HepG2 (cell line): ENCODE measurements at regions not wholly inside any gene's neighbourhood (a gene's known extent, or its start where the extent isn't known, plus 50 kb on each side); places are given as distances from the start of the nearest gene placed in this dataset.

ENCODE experiments used
- ATAC-seq: fragments of 200-7000 bp; cut with Tn5 transposase; 3 replicates; pipeline ENCODE4 v1.9.1; 2020; ENCODE audit warnings: mild to moderate bottlenecking, moderate library complexity
- BruUV-seq: library from RNA; stranded (reverse); fragments of 400-500 nt; replicated peaks from 2 replicates; lab custom pipeline; 2021; lab: Mats Ljungman, UMichigan
- CTCF ChIA-PET: fragments of 300-600 bp; formaldehyde crosslinking; extraction: SDS; loops from one replicate; lab custom pipeline; 2021; ENCODE audit warnings: low total read pairs, inconsistent platforms, low intra/inter-chr PET ratio; lab: Yijun Ruan, JAX
- POLR2A ChIA-PET: fragments of 350-600 bp; sonication (Branson Sonifier 250); formaldehyde crosslinking; loops from one replicate; lab custom pipeline; 2020; ENCODE audit warnings: antibody characterized with exemption, inconsistent platforms; lab: Yijun Ruan, JAX
- DNase-seq: peaks from one replicate; pipeline ENCODE4 v3.0.0-alpha.2; 2015; ENCODE audit warnings: low spot score
- FAIRE-seq: peaks from 3 replicates; lab custom pipeline; 2011; peaks lifted over from hg19 to GRCh38; lab: Jason Lieb, UNC
- H2AFZ ChIP-seq: one replicate; pipeline ENCODE4 v1.6.1; 2011; ENCODE audit warnings: low read length, inconsistent platforms
- H3K27ac ChIP-seq: fragments of 300-600 bp; 3 replicates; pipeline ENCODE4 v1.8.0; 2011; ENCODE audit warnings: mixed run types, mild to moderate bottlenecking, mixed read lengths, low read length, inconsistent platforms; ENCODE audit not compliant: insufficient read depth; ENCODE audit errors: extremely low read length
- H3K27me3 ChIP-seq, 2 experiments: fragments of 200-600 bp in 1 of 2; 2 replicates in 1 of 2; 3 replicates in 1 of 2; pipeline versions ENCODE4 v1.6.0 to v1.8.0; 2011; ENCODE audit warnings: low read length in 2 of 2, mild to moderate bottlenecking in 2 of 2, moderate library complexity in 2 of 2, inconsistent platforms in 1 of 2; ENCODE audit not compliant: insufficient read depth in 2 of 2, control insufficient read depth in 1 of 2
- H3K36me3 ChIP-seq, 2 experiments: fragments of 200-600 bp in 1 of 2; replicated peaks in 1 of 2; 2 replicates in 1 of 2; 3 replicates in 1 of 2; pipeline versions ENCODE4 v1.5.1 to v1.8.0; 2011; ENCODE audit warnings: low read length in 2 of 2, inconsistent platforms in 1 of 2; ENCODE audit not compliant: insufficient read depth in 2 of 2, control insufficient read depth in 1 of 2
- H3K4me1 ChIP-seq: 2 replicates; pipeline ENCODE4 v1.5.1; 2012; ENCODE audit warnings: low read length, inconsistent platforms; ENCODE audit not compliant: insufficient read depth
- H3K4me2 ChIP-seq: 2 replicates; pipeline ENCODE4 v1.6.0; 2011; ENCODE audit warnings: low read depth, low read length, inconsistent platforms
- H3K4me3 ChIP-seq, 3 experiments: fragments of 200-600 bp in 1 of 3; sonication (generic), shearing (Covaris generic) in 1 of 3; replicated peaks in 1 of 3; 2 replicates each; pipeline ENCODE4 v1.5.1; 2011 to 2016; ENCODE audit warnings: low read length in 3 of 3, inconsistent platforms in 2 of 3, low read depth in 2 of 3, mild to moderate bottlenecking in 2 of 3, control low read depth in 1 of 3, mixed read lengths in 1 of 3; ENCODE audit not compliant: insufficient read depth in 1 of 3
- H3K79me2 ChIP-seq: one replicate; pipeline ENCODE4 v1.6.1; 2011; ENCODE audit warnings: low read length, inconsistent platforms; ENCODE audit not compliant: insufficient read depth
- H3K9ac ChIP-seq: 2 replicates; pipeline ENCODE4 v1.6.0; 2011; ENCODE audit warnings: mild to moderate bottlenecking, low read depth, low read length, inconsistent platforms; ENCODE audit not compliant: insufficient read depth
- H3K9me3 ChIP-seq: 2 replicates; pipeline ENCODE4 v1.5.1; 2012; ENCODE audit warnings: mild to moderate bottlenecking, low read length
- H4K20me1 ChIP-seq: 2 replicates; pipeline ENCODE4 v1.6.0; 2011; ENCODE audit warnings: inconsistent platforms, mild to moderate bottlenecking, low read length, moderate library complexity; ENCODE audit not compliant: insufficient read depth
- GABPB1 ChIP-seq: IDR thresholded peaks from 2 replicates; pipeline ENCODE4 v1.6.1; 2016; ENCODE audit warnings: mild to moderate bottlenecking, missing genetic modification reagents, moderate library complexity, missing compliant biosample characterization
- KAT2B ChIP-seq: fragments of 150-350 bp; IDR thresholded peaks from 2 replicates; pipeline ENCODE4 v1.6.1; 2014; ENCODE audit warnings: low read depth, low read length, borderline replicate concordance
- NFYB ChIP-seq: sonication (generic); formaldehyde crosslinking; IDR thresholded peaks from 2 replicates; pipeline ENCODE4 v1.4.0; 2020; ENCODE audit warnings: missing genetic modification reagents
- NR2F1 ChIP-seq, 2 experiments: fragments of 450-650 bp in 1 of 2; formaldehyde crosslinking in 1 of 2; IDR thresholded peaks; 2 replicates each; pipeline versions ENCODE4 v1.5.0 to v1.6.1; 2016 to 2020; ENCODE audit warnings: mild to moderate bottlenecking in 1 of 2, missing compliant biosample characterization in 1 of 2, missing genetic modification reagents in 1 of 2, moderate library complexity in 1 of 2
- RARG ChIP-seq: sonication (generic); formaldehyde crosslinking; IDR thresholded peaks from 2 replicates; pipeline ENCODE4 v1.4.0; 2020; ENCODE audit warnings: low read depth, mild to moderate bottlenecking, missing genetic modification reagents
- SIX1 ChIP-seq: sonication (generic); formaldehyde crosslinking; IDR thresholded peaks from 2 replicates; pipeline ENCODE4 v1.4.0; 2020; ENCODE audit warnings: missing genetic modification reagents, borderline replicate concordance
- SPEN ChIP-seq: sonication (generic); formaldehyde crosslinking; IDR thresholded peaks from 2 replicates; pipeline ENCODE4 v1.5.1; 2020; ENCODE audit warnings: low read depth, mild to moderate bottlenecking, missing genetic modification reagents
- ZEB1 ChIP-seq: IDR thresholded peaks from 2 replicates; pipeline ENCODE4 v1.6.1; 2012; ENCODE audit warnings: mild to moderate bottlenecking, low read depth, inconsistent platforms; ENCODE audit not compliant: insufficient replicate concordance
- ZNF121 ChIP-seq: sonication (generic); formaldehyde crosslinking; IDR thresholded peaks from 2 replicates; pipeline ENCODE4 v1.5.0; 2020; ENCODE audit warnings: mild to moderate bottlenecking, missing genetic modification reagents
- ZNF513 ChIP-seq: sonication (generic); formaldehyde crosslinking; conservative IDR thresholded peaks from 2 replicates; pipeline ENCODE4 v1.5.0; 2020; ENCODE audit warnings: missing genetic modification reagents
- ZNF766 ChIP-seq: sonication (generic); formaldehyde crosslinking; IDR thresholded peaks from 2 replicates; pipeline ENCODE4 v1.5.0; 2020; ENCODE audit warnings: missing genetic modification reagents, borderline replicate concordance
- WGBS: methylation state at CpG from one replicate; pipeline ENCODE4 v1.1.6; 2017; ENCODE audit warnings: low lambda C conversion rate; 5-methylcytosine and 5-hydroxymethylcytosine counted together
- in situ Hi-C: cut with HindIII; loops from 2 replicates; pipeline ENCODE4 v1.10.0; 2017; ENCODE audit warnings: low pct_unique_long_range_greater_than_20kb; ENCODE audit not compliant: extremely low pct_ligation_motif_present
- intact Hi-C: fragments of 100-400 bp; cut with micrococcal nuclease; formaldehyde crosslinking; loops from one replicate; pipeline ENCODE4 v1.10.0; 2022; ENCODE audit not compliant: unreplicated experiment

GRCh38 chr1:60560701-60561100, 487.1 kb upstream of the C1orf87 start:
- ChIA-PET POLR2A (no interaction called here), CTCF (no interaction called here)
- Histone ChIP-seq H4K20me1 (no peaks in the 10 kb centered on the region), H3K9ac (no peak overlapping the region), H3K9me3 (no peaks in the 10 kb centered on the region), H3K27ac (no peak overlapping the region), H3K27me3 (no peaks in the 10 kb centered on the region), H3K4me2 (no peak overlapping the region), H2AFZ (no peak overlapping the region), H3K36me3 (no peaks in the 10 kb centered on the region), H3K79me2 (no peaks in the 10 kb centered on the region), H3K4me3 (no peak overlapping the region), H3K4me1 (no peaks in the 10 kb centered on the region)
- intact Hi-C loops = no loop called here
- no TSS peak for BruUV-seq
- no peak for TF ChIP-seq SPEN (CRISPR knock-in tag)
- TF ChIP-seq NFYB (CRISPR knock-in tag) = no peak
- no peak for TF ChIP-seq ZNF513 (CRISPR knock-in tag)
- no peak for TF ChIP-seq ZNF766 (CRISPR knock-in tag)
- ATAC-seq (no peak), DNase-seq (no peak), FAIRE-seq (no peak)
- 62% methylated on average over 3 of the region's 3 CpGs for WGBS
- in situ Hi-C loops = no loop called here

GRCh38 chr1:60558236-60558635, 484.7 kb upstream of the C1orf87 start:
- no peaks in the 10 kb centered on the region for H3K79me2 ChIP-seq
- in situ Hi-C loops = no loop called here
- no peaks in the 10 kb centered on the region for H3K36me3 ChIP-seq
- ATAC-seq = no peak
- TF ChIP-seq RARG (CRISPR knock-in tag) (no peak), ZEB1 (no peak), GABPB1 (CRISPR knock-in tag) (no peak), SIX1 (no peak), KAT2B (no peak), NR2F1 (CRISPR knock-in tag; IDR thresholded peaks at IDR 0.05) (no peak), ZNF121 (CRISPR knock-in tag) (no peak)
- TF ChIP-seq, all 625 proteins: peak for 0
- FAIRE-seq (no peak), DNase-seq (no peak)
- Histone ChIP-seq H2AFZ (no peak overlapping the region), H3K9ac (no peak overlapping the region), H3K4me2 (no peak overlapping the region), H4K20me1 (no peaks in the 10 kb centered on the region), H3K4me3 (no peak overlapping the region), H3K9me3 (no peaks in the 10 kb centered on the region), H3K4me1 (no peaks in the 10 kb centered on the region), H3K27me3 (no peaks in the 10 kb centered on the region), H3K27ac (no peak overlapping the region)
- 2% methylated on average over 2 of the region's 2 CpGs for WGBS
- BruUV-seq = no TSS peak
- ChIA-PET POLR2A (no interaction called here), CTCF (no interaction called here)
- intact Hi-C loops = no loop called here
